ENCODE measurements at regions not wholly inside any gene's neighbourhood (a gene's known extent, or its start where the extent isn't known, plus 50 kb on each side); places are given as distances from the start of the nearest gene placed in this dataset.

DNA sequence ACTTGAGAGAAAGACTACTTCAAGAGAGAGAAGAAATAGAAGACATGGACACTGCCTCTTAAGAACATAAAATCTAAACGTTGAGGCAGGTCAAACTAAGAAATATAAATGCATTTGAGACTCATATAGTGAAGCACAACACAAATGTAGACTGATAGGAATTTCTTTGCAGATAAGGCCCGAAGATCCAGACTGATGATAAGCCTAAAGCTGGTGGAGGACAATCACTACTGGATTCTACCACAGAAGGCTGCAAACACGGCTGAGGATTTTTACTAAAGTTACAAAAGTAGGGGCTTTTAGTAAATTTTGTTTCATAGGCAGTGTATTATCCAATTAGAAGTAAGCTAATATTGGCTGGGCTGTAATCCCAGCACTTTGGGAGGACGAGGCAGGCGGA, 278.3 kb downstream of the RAP2B start:
- no peak for TF ChIP-seq CEBPB (IDR thresholded peaks at IDR 0.05)
- TF ChIP-seq ZFP36 (IDR thresholded peaks at IDR 0.05; ENCODE audit: borderline replicate concordance, partially characterized antibody): no peak
- no peak for TF ChIP-seq CTCF (IDR thresholded peaks at IDR 0.05)
- no peak for TF ChIP-seq SMC3 (IDR thresholded peaks at IDR 0.05)

Data from A549 (cell line).